ENCODE measurements at regions not wholly inside any gene's neighbourhood (a gene's known extent, or its start where the extent isn't known, plus 50 kb on each side); places are given as distances from the start of the nearest gene placed in this dataset.
"Not testable (repeated sequence)": the region's sequence is repeated elsewhere in the genome, so short reads cannot be mapped to it uniquely, and the experiment has no call there.

DNA sequence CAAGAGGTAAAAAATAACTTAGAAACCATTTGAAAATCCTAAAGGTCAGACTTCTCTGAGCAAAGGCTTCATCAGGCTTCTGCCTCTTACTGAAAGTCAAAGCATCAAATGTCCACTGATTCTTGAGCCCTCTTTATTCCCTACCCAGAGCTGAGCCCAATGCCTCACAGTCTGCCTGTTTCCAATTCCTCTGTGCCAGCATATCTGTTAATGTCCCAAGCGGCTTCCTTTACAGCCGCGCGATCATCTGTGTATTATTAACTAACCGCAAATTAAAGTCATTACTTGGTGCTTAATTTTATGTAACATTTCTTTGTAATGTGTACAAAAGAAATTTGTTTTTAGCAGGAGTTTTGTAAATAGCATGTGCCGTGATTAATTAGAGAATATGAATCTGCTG is 418.8 kb upstream of the HNRNPA3 start:
- Histone ChIP-seq H3K9me3 (no peaks in the 10 kb centered on the region), H3K4me1 (ENCODE audit: control insufficient read depth in 1 of 2, low read depth in 2 of 2) (peaks cover 4 to 12% of the 10 kb centered on the region in 2 donors), H3K4me3 (no peak overlapping the region), H3K36me3 (no peaks in the 10 kb centered on the region), H3K27me3 (replicated peaks; ENCODE audit: insufficient read depth) (no peaks in the 10 kb centered on the region), H3K27ac (no peak overlapping the region)
- no peak for ATAC-seq (ENCODE audit: insufficient number of reproducible peaks, low FRiP score, low read depth)
- TF ChIP-seq, protein P1, sequence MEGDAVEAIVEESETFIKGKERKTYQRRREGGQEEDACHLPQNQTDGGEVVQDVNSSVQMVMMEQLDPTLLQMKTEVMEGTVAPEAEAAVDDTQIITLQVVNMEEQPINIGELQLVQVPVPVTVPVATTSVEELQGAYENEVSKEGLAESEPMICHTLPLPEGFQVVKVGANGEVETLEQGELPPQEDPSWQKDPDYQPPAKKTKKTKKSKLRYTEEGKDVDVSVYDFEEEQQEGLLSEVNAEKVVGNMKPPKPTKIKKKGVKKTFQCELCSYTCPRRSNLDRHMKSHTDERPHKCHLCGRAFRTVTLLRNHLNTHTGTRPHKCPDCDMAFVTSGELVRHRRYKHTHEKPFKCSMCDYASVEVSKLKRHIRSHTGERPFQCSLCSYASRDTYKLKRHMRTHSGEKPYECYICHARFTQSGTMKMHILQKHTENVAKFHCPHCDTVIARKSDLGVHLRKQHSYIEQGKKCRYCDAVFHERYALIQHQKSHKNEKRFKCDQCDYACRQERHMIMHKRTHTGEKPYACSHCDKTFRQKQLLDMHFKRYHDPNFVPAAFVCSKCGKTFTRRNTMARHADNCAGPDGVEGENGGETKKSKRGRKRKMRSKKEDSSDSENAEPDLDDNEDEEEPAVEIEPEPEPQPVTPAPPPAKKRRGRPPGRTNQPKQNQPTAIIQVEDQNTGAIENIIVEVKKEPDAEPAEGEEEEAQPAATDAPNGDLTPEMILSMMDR (IDR thresholded peaks at IDR 0.05): no peak
- DNase-seq (ENCODE audit: low spot score): no peak

DNA sequence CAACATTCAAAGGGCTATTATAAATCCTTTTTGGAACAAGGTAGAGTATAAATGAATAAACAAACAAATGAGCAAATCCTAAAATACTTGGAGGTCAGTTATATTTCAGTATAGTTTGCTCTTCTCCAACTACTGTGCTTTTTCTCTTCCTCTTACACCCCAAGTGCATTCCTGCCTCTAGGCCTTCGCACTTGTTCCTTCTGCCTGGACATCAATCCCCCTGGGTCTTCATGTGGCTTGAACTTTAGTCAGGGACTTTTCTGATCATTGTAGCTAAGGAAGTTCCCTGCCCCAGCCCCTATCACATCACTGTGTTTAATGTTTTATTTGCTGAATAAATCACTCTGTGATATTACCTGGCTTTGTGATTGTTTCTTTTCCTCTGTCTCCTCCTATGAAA is 418.2 kb upstream of the HNRNPA3 start:
- Histone ChIP-seq H3K36me3 (no peaks in the 10 kb centered on the region), H3K4me3 (no peak overlapping the region), H3K27me3 (replicated peaks; ENCODE audit: insufficient read depth) (no peaks in the 10 kb centered on the region), H3K4me1 (ENCODE audit: control insufficient read depth in 1 of 2, low read depth in 2 of 2) (peaks cover 4 to 12% of the 10 kb centered on the region in 2 donors), H3K9me3 (no peaks in the 10 kb centered on the region), H3K27ac (no peak overlapping the region)
- no peak for DNase-seq (ENCODE audit: low spot score)
- no peak for ATAC-seq (ENCODE audit: insufficient number of reproducible peaks, low FRiP score, low read depth)
- TF ChIP-seq, protein P1 (IDR thresholded peaks at IDR 0.05): no peak

DNA sequence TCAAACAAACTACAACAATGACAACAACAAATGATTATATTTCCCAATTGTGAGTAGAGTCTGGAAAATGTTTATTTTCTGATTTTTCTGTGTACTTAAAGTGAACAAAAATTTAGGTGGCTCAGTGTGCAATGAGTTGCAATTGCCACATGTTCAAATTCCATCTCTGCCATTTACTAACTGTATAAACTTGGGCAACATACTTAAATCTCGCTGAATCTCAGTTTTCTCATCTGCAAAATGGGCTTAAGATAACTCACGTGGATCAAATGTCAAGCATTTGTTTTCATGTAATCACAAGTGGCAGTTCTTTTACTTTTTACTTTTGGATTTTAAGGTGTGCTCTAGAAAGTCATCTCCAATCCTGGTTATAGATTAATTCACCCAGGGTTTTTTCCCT is 416.8 kb upstream of the HNRNPA3 start:
- H3K36me3 ChIP-seq: no peaks in the 10 kb centered on the region
- no peaks in the 10 kb centered on the region for H3K27me3 ChIP-seq (replicated peaks; ENCODE audit: insufficient read depth)
- DNase-seq (ENCODE audit: low spot score) (no peak), ATAC-seq (ENCODE audit: insufficient number of reproducible peaks, low FRiP score, low read depth) (no peak)
- H3K27ac ChIP-seq: no peak overlapping the region
- TF ChIP-seq, protein P1 (IDR thresholded peaks at IDR 0.05): no peak
- H3K4me3 ChIP-seq: no peak overlapping the region
- no peaks in the 10 kb centered on the region for H3K9me3 ChIP-seq
- peaks cover 4 to 12% of the 10 kb centered on the region in 2 donors for H3K4me1 ChIP-seq (ENCODE audit: control insufficient read depth in 1 of 2, low read depth in 2 of 2)

DNA sequence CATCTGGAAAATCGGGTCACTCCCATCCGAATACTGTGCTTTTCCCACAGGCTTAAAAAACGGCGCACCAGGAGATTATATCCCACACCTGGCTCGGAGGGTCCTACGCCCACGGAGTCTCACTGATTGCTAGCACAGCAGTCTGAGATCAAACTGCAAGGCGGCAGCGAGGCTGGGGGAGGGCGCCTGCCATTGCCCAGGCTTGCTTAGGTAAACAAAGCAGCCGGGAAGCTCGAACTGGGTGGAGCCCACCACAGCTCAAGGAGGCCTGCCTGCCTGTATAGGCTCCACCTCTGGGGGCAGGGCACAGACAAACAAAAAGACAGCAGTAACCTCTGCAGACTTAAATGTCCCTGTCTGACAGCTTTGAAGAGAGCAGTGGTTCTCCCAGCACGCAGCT is 415.9 kb upstream of the HNRNPA3 start:
- not testable (repeated sequence) for H3K36me3 ChIP-seq; H3K27ac ChIP-seq; H3K27me3 ChIP-seq (replicated peaks; ENCODE audit: insufficient read depth); H3K4me3 ChIP-seq; DNase-seq (ENCODE audit: low spot score); ATAC-seq (ENCODE audit: insufficient number of reproducible peaks, low FRiP score, low read depth); H3K9me3 ChIP-seq
- peaks cover 4 to 12% of the 10 kb centered on the region in 2 donors for H3K4me1 ChIP-seq (ENCODE audit: control insufficient read depth in 1 of 2, low read depth in 2 of 2)

DNA sequence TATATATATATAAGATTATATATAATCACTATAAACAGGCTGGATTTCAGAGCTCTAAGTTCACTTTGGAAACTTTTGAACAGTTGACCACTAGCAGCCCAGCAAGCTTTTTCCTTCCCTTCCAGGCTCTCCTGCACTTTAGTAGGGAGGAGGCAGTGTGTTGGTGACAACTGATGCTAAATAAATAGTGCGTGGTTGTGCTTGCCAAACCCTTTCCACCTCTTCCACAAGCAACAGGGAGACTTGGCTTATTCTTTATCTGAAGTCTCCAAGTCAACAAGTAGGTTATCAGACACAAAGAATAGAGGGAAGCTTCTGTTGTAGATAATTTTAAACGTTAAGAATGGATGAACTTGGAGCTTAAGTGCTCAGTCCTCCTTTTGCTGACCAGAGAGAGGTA is 408.2 kb upstream of the HNRNPA3 start:
- DNase-seq (ENCODE audit: low spot score) (no peak), ATAC-seq (ENCODE audit: insufficient number of reproducible peaks, low FRiP score, low read depth) (no peak)
- no peak overlapping the region for H3K4me3 ChIP-seq
- H3K9me3 ChIP-seq: no peaks in the 10 kb centered on the region
- TF ChIP-seq, protein P1 (IDR thresholded peaks at IDR 0.05): no peak
- no peaks in the 10 kb centered on the region for H3K27me3 ChIP-seq (replicated peaks; ENCODE audit: insufficient read depth)
- no peak overlapping the region for H3K27ac ChIP-seq
- no peaks in the 10 kb centered on the region for H3K36me3 ChIP-seq
- H3K4me1 ChIP-seq (ENCODE audit: control insufficient read depth in 1 of 2, low read depth in 2 of 2): no peaks in the 10 kb centered on the region

DNA sequence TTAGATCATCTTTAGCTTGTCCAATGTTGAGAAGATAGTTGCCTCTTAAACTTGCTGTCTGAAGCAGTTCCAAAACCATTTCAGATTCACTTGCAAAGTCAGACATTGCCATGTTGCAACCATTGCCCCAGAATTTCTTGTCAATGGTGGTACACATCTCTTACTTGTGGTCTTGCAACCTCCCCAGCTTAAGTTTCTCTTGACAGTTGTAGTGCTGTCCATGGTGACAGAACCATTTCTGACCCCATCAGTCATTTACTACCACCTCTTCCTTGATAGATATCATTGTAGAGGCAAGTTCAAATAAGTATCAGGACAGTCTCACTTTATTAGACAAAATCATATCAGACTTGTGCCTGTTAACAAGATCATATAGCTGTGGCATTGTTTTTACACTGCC is 407.2 kb upstream of the HNRNPA3 start:
- DNase-seq (ENCODE audit: low spot score) (no peak), ATAC-seq (ENCODE audit: insufficient number of reproducible peaks, low FRiP score, low read depth) (no peak)
- H3K27ac ChIP-seq: no peak overlapping the region
- TF ChIP-seq, protein P1 (IDR thresholded peaks at IDR 0.05): no peak
- no peaks in the 10 kb centered on the region for H3K27me3 ChIP-seq (replicated peaks; ENCODE audit: insufficient read depth)
- no peak overlapping the region for H3K4me3 ChIP-seq
- no peaks in the 10 kb centered on the region for H3K9me3 ChIP-seq
- H3K4me1 ChIP-seq (ENCODE audit: control insufficient read depth in 1 of 2, low read depth in 2 of 2): no peaks in the 10 kb centered on the region
- no peaks in the 10 kb centered on the region for H3K36me3 ChIP-seq

Data from thoracic aorta (tissue), 2 donors.